SK-N-SH (cell line): ENCODE measurements at regions not wholly inside any gene's neighbourhood (a gene's known extent, or its start where the extent isn't known, plus 50 kb on each side); places are given as distances from the start of the nearest gene placed in this dataset.

Experiments used
- CTCF ChIA-PET: fragments of 300-600, 350-600 bp; formaldehyde crosslinking; extraction: SDS; loops from one replicate; lab custom pipeline; 2021; lab: Yijun Ruan, JAX
- POLR2A ChIA-PET: fragments of 350-600 bp; sonication (Branson Sonifier 250); formaldehyde crosslinking; extraction: SDS; loops from one replicate; lab custom pipeline; 2020; ENCODE audit warnings: antibody characterized with exemption, inconsistent platforms; lab: Yijun Ruan, JAX
- DNase-seq: peaks from one replicate; pipeline ENCODE4 v3.0.0; 2012
- H2AFZ ChIP-seq: fragments of 200-600 bp; sonication (generic); 2 replicates; pipeline ENCODE4 v1.8.1; 2016; ENCODE audit warnings: antibody characterized with exemption, mild to moderate bottlenecking, low read depth
- H3F3A ChIP-seq: fragments of 200-600 bp; sonication (generic); replicated peaks from 2 replicates; pipeline ENCODE3; 2016; ENCODE audit warnings: antibody characterized with exemption, mild to moderate bottlenecking; ENCODE audit not compliant: insufficient read depth
- H3K27ac ChIP-seq, 2 experiments: fragments of 200-500 bp in 1 of 2; fragments of 200-600 bp in 1 of 2; sonication (Bioruptor generic) in 1 of 2; sonication (generic), shearing (Covaris generic) in 1 of 2; 2 replicates each; pipeline versions ENCODE4 v1.5.1 to v1.6.1; 2014 to 2016; ENCODE audit warnings: low read depth in 2 of 2, inconsistent platforms in 1 of 2, low read length in 1 of 2, mild to moderate bottlenecking in 1 of 2, mixed read lengths in 1 of 2
- H3K27me3 ChIP-seq: fragments of 200-600 bp; sonication (generic), shearing (Covaris generic); 2 replicates; pipeline ENCODE4 v1.6.1; 2016; ENCODE audit warnings: mixed run types; ENCODE audit not compliant: insufficient read depth
- H3K36me3 ChIP-seq, 2 experiments: fragments of 200-500 bp in 1 of 2; fragments of 200-600 bp in 1 of 2; sonication (Bioruptor generic) in 1 of 2; sonication (generic) in 1 of 2; replicated peaks in 1 of 2; 2 replicates each; pipeline versions ENCODE3 to v1.5.1; 2014 to 2016; ENCODE audit warnings: low read length in 1 of 2, mild to moderate bottlenecking in 1 of 2; ENCODE audit not compliant: insufficient read depth in 2 of 2, control insufficient read depth in 1 of 2
- H3K4me1 ChIP-seq, 2 experiments: fragments of 200-500 bp in 1 of 2; fragments of 200-600 bp in 1 of 2; sonication (Bioruptor generic) in 1 of 2; sonication (generic), shearing (Covaris generic) in 1 of 2; 2 replicates each; pipeline versions ENCODE4 v1.5.1 to v1.6.1; 2014 to 2016; ENCODE audit warnings: low read depth in 1 of 2, low read length in 1 of 2, mixed run types in 1 of 2; ENCODE audit not compliant: insufficient read depth in 2 of 2, control insufficient read depth in 1 of 2
- H3K4me2 ChIP-seq: fragments of 200-600 bp; sonication (generic), shearing (Covaris generic); 2 replicates; pipeline ENCODE4 v1.6.1; 2017; ENCODE audit warnings: mixed run types
- H3K4me3 ChIP-seq, 2 experiments: fragments of 200-500 bp in 1 of 2; fragments of 200-600 bp in 1 of 2; sonication (Bioruptor generic) in 1 of 2; sonication (generic), shearing (Covaris generic) in 1 of 2; 2 replicates each; pipeline versions ENCODE4 v1.5.1 to v1.8.1; 2014 to 2016; ENCODE audit warnings: low read depth in 2 of 2, inconsistent platforms in 1 of 2, low read length in 1 of 2, mild to moderate bottlenecking in 1 of 2, mixed read lengths in 1 of 2, moderate library complexity in 1 of 2
- H3K79me2 ChIP-seq: fragments of 200-600 bp; sonication (generic); 2 replicates; pipeline ENCODE4 v1.8.1; 2017; ENCODE audit warnings: mild to moderate bottlenecking; ENCODE audit not compliant: insufficient read depth
- H3K9ac ChIP-seq: fragments of 200-600 bp; sonication (generic); 2 replicates; pipeline ENCODE4 v1.6.1; 2017; ENCODE audit warnings: mixed run types
- H3K9me2 ChIP-seq: fragments of 200-600 bp; sonication (generic); 2 replicates; pipeline ENCODE4 v1.6.1; 2017; ENCODE audit warnings: mixed run types
- H3K9me3 ChIP-seq: fragments of 200-600 bp; sonication (generic); 2 replicates; pipeline ENCODE4 v1.6.1; 2017; ENCODE audit warnings: mixed run types, mild to moderate bottlenecking, moderate library complexity
- H4K20me1 ChIP-seq: fragments of 200-600 bp; sonication (generic); 2 replicates; pipeline ENCODE4 v1.6.1; 2017; ENCODE audit warnings: mild to moderate bottlenecking, mixed run types; ENCODE audit not compliant: insufficient read depth
- CTCF ChIP-seq: fragments of 200-600 bp; sonication (generic); IDR thresholded peaks from 2 replicates; pipeline ENCODE4 v1.6.1; 2017; ENCODE audit warnings: antibody characterized with exemption, mild to moderate bottlenecking, moderate library complexity
- EZH2phosphoT487 ChIP-seq: fragments of 200-600 bp; sonication (generic); IDR thresholded peaks from 2 replicates; pipeline ENCODE4 v1.6.1; 2017; ENCODE audit warnings: low read depth, mixed run types, mild to moderate bottlenecking, antibody characterized with exemption, moderate library complexity, borderline replicate concordance
- FOXJ3 ChIP-seq: sonication (generic); formaldehyde crosslinking; IDR thresholded peaks from 2 replicates; pipeline ENCODE4 v1.5.1; 2020; ENCODE audit warnings: mild to moderate bottlenecking, missing genetic modification reagents
- JUND ChIP-seq: IDR thresholded peaks from 2 replicates; pipeline ENCODE4 v1.4.0; 2012
- MAX ChIP-seq: IDR thresholded peaks from 2 replicates; pipeline ENCODE4 v1.4.0; 2012; ENCODE audit warnings: low read depth
- RAD21 ChIP-seq: IDR thresholded peaks from 2 replicates; pipeline ENCODE4 v1.6.1; 2012; ENCODE audit warnings: mild to moderate bottlenecking, low read length
- RCOR1 ChIP-seq: fragments of 150-350 bp; IDR thresholded peaks from 2 replicates; pipeline ENCODE4 v1.6.1; 2017; ENCODE audit warnings: antibody characterized with exemption, low read length
- REST ChIP-seq: IDR thresholded peaks from 2 replicates; pipeline ENCODE4 v1.6.1; 2012; ENCODE audit warnings: mild to moderate bottlenecking, low read depth, low read length, moderate library complexity
- RXRA ChIP-seq: IDR thresholded peaks from 2 replicates; pipeline ENCODE4 v1.4.0; 2012; ENCODE audit warnings: low read depth, mild to moderate bottlenecking, borderline replicate concordance
- SIN3A ChIP-seq: IDR thresholded peaks from 2 replicates; pipeline ENCODE4 v1.6.1; 2012; ENCODE audit warnings: low read depth, mild to moderate bottlenecking, low read length, moderate library complexity, borderline replicate concordance
- SMC3 ChIP-seq: IDR thresholded peaks from 2 replicates; pipeline ENCODE4 v1.6.1; 2012; ENCODE audit warnings: low read depth, low read length, improper control_type of control experiment
- WGBS: methylation state at CpG from one replicate; pipeline ENCODE4 v1.1.6; 2017; ENCODE audit warnings: low lambda C conversion rate; 5-methylcytosine and 5-hydroxymethylcytosine counted together
- TF ChIP-seq, protein P1 (sequence below): IDR thresholded peaks from 2 replicates; pipeline ENCODE4 v1.4.0; 2012; ENCODE audit warnings: low read depth, borderline replicate concordance
- TF ChIP-seq, protein P2 (sequence below): IDR thresholded peaks from 2 replicates; pipeline ENCODE4; 2012

GRCh38 chr2:62408241-62408677 lies 97.7 kb downstream of the TMEM17 start:
- DNase-seq: no peak
- H3K4me1 ChIP-seq: peaks cover 0 to 10% of the 10 kb centered on the region in 2 experiments; a peak in 1 of 4 replicates

GRCh38 chr2:62407838-62408237 lies 98.2 kb downstream of the TMEM17 start:
- POLR2A ChIA-PET: no interaction called here
- Histone ChIP-seq H3K9ac (no peak overlapping the region), H3K4me2 (no peak overlapping the region), H2AFZ (no peak overlapping the region), H3K36me3 (no peaks in the 10 kb centered on the region), H4K20me1 (no peaks in the 10 kb centered on the region), H3K4me3 (no peak overlapping the region), H3K4me1 (peaks cover 0 to 10% of the 10 kb centered on the region in 2 experiments; a peak in 1 of 4 replicates), H3K27me3 (no peaks in the 10 kb centered on the region), H3K9me3 (no peaks in the 10 kb centered on the region), H3K9me2 (no peaks in the 10 kb centered on the region), H3K79me2 (no peaks in the 10 kb centered on the region), H3F3A (no peaks in the 10 kb centered on the region), H3K27ac (no peak overlapping the region)
- CTCF ChIA-PET: interaction anchor here (1.0 to 9.8 kb wide), 3 partner anchors 215 to 414 kb away, joined by 3 to 143 read pairs (median 36); no protein-coding TSS in a partner anchor
- DNase-seq: no peak
- WGBS: 44% methylated on average over 5 of the region's 6 CpGs
- TF ChIP-seq REST: no peak
- no peak for TF ChIP-seq CTCF
- TF ChIP-seq, protein P1, sequence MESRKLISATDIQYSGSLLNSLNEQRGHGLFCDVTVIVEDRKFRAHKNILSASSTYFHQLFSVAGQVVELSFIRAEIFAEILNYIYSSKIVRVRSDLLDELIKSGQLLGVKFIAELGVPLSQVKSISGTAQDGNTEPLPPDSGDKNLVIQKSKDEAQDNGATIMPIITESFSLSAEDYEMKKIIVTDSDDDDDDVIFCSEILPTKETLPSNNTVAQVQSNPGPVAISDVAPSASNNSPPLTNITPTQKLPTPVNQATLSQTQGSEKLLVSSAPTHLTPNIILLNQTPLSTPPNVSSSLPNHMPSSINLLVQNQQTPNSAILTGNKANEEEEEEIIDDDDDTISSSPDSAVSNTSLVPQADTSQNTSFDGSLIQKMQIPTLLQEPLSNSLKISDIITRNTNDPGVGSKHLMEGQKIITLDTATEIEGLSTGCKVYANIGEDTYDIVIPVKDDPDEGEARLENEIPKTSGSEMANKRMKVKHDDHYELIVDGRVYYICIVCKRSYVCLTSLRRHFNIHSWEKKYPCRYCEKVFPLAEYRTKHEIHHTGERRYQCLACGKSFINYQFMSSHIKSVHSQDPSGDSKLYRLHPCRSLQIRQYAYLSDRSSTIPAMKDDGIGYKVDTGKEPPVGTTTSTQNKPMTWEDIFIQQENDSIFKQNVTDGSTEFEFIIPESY: no peak
- no peak for TF ChIP-seq JUND
- TF ChIP-seq EZH2phosphoT487: no peak
- TF ChIP-seq RXRA: no peak
- TF ChIP-seq FOXJ3 (CRISPR knock-in tag): no peak

More at GRCh38 chr2:62408241-62408677, 97.7 kb downstream of the TMEM17 start:
- Histone ChIP-seq H3K4me3 (no peak overlapping the region), H3K4me2 (no peak overlapping the region), H3K79me2 (no peaks in the 10 kb centered on the region), H4K20me1 (no peaks in the 10 kb centered on the region), H3K36me3 (no peaks in the 10 kb centered on the region), H3K9me3 (no peaks in the 10 kb centered on the region), H2AFZ (no peak overlapping the region), H3K27me3 (no peaks in the 10 kb centered on the region), H3F3A (no peaks in the 10 kb centered on the region), H3K9me2 (no peaks in the 10 kb centered on the region), H3K9ac (no peak overlapping the region), H3K27ac (no peak overlapping the region)
- TF ChIP-seq, protein P1: no peak
- no peak for TF ChIP-seq RCOR1
- no peak for TF ChIP-seq SIN3A
- TF ChIP-seq, protein P2, sequence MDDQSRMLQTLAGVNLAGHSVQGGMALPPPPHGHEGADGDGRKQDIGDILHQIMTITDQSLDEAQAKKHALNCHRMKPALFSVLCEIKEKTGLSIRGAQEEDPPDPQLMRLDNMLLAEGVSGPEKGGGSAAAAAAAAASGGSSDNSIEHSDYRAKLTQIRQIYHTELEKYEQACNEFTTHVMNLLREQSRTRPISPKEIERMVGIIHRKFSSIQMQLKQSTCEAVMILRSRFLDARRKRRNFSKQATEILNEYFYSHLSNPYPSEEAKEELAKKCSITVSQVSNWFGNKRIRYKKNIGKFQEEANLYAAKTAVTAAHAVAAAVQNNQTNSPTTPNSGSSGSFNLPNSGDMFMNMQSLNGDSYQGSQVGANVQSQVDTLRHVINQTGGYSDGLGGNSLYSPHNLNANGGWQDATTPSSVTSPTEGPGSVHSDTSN: no peak
- TF ChIP-seq SMC3: no peak
- TF ChIP-seq RAD21: no peak
- no peak for TF ChIP-seq MAX
- 88% methylated on average over 10 of the region's 10 CpGs for WGBS
- POLR2A ChIA-PET: interaction anchor here (0.6 kb wide), 1 partner anchor 404 kb away, joined by 3 read pairs; no protein-coding TSS in a partner anchor
- CTCF ChIA-PET: interaction anchor here (0.7 to 9.8 kb wide), 3 partner anchors 274 to 414 kb away, joined by 4 to 143 read pairs (median 36); no protein-coding TSS in a partner anchor
